ENCODE measurements at regions not wholly inside any gene's neighbourhood (a gene's known extent, or its start where the extent isn't known, plus 50 kb on each side); places are given as distances from the start of the nearest gene placed in this dataset.
"Not testable (repeated sequence)": the region's sequence is repeated elsewhere in the genome, so short reads cannot be mapped to it uniquely, and the experiment has no call there.

- H3K9ac ChIP-seq (ENCODE audit: low read length) = no peak overlapping the region
- no peaks in the 10 kb centered on the region for H3K79me2 ChIP-seq (ENCODE audit: low read length)
- H3K27ac ChIP-seq (ENCODE audit: low read length) = no peak overlapping the region
- peak; percentile 70 for DNase-seq
- peak; percentile 98 for TF ChIP-seq CTCF (IDR thresholded peaks at IDR 0.05; ENCODE audit: low read length)
- no peak for TF ChIP-seq EZH2 (optimal IDR thresholded peaks at IDR 0.05; ENCODE audit: low read depth, low read length)
- no peaks in the 10 kb centered on the region for H3K27me3 ChIP-seq (replicated peaks; ENCODE audit: insufficient read depth, low read length)
- H3K9me3 ChIP-seq (replicated peaks; ENCODE audit: insufficient read depth, low read length) = no peaks in the 10 kb centered on the region
- no peaks in the 10 kb centered on the region for H3K36me3 ChIP-seq (replicated peaks; ENCODE audit: insufficient read depth, low read length)
- no peaks in the 10 kb centered on the region for H4K20me1 ChIP-seq (ENCODE audit: insufficient read depth, low read length)
- H3K4me1 ChIP-seq (ENCODE audit: low read length) = no peaks in the 10 kb centered on the region
- no peak overlapping the region for H3K4me3 ChIP-seq (ENCODE audit: low read length)
- no peaks in the 10 kb centered on the region for H3K9me2 ChIP-seq (replicated peaks; ENCODE audit: insufficient read depth, low read length)
- H3K4me2 ChIP-seq (ENCODE audit: low read depth, low read length) = no peak overlapping the region
- no peak overlapping the region for H2AFZ ChIP-seq (ENCODE audit: low read length)
- no peaks in the 10 kb centered on the region for H3F3A ChIP-seq (ENCODE audit: insufficient read depth, low read length)
Measured at GRCh38 chr17:45640141-45640850, 143.8 kb upstream of the CRHR1 start.

- Histone ChIP-seq H3K79me2 (ENCODE audit: low read length) (no peaks in the 10 kb centered on the region), H3K4me2 (ENCODE audit: low read depth, low read length) (no peak overlapping the region), H3K27ac (ENCODE audit: low read length) (no peak overlapping the region)
Measured at GRCh38 chr17:45641541-45641940, 142.6 kb upstream of the CRHR1 start.

GRCh38 chr17:45643591-45643990, 140.5 kb upstream of the CRHR1 start:
- no peaks in the 10 kb centered on the region for H4K20me1 ChIP-seq (ENCODE audit: insufficient read depth, low read length)
- H3F3A ChIP-seq (ENCODE audit: insufficient read depth, low read length) = no peaks in the 10 kb centered on the region
- DNase-seq = no peak
- no peak for TF ChIP-seq EZH2phosphoT487 (IDR thresholded peaks at IDR 0.05; ENCODE audit: low read length)
- TF ChIP-seq CTCF (IDR thresholded peaks at IDR 0.05; ENCODE audit: low read length) = no peak
- TF ChIP-seq EZH2 (optimal IDR thresholded peaks at IDR 0.05; ENCODE audit: low read depth, low read length) = no peak
- H3K27me3 ChIP-seq (replicated peaks; ENCODE audit: insufficient read depth, low read length) = no peaks in the 10 kb centered on the region
- no peaks in the 10 kb centered on the region for H3K9me2 ChIP-seq (replicated peaks; ENCODE audit: insufficient read depth, low read length)
- H3K36me3 ChIP-seq (replicated peaks; ENCODE audit: insufficient read depth, low read length) = no peaks in the 10 kb centered on the region
- H3K9ac ChIP-seq (ENCODE audit: low read length) = no peak overlapping the region
- no peak overlapping the region for H3K4me2 ChIP-seq (ENCODE audit: low read depth, low read length)
- H3K9me3 ChIP-seq (replicated peaks; ENCODE audit: insufficient read depth, low read length) = no peaks in the 10 kb centered on the region
- H3K4me1 ChIP-seq (ENCODE audit: low read length) = no peaks in the 10 kb centered on the region
- H3K79me2 ChIP-seq (ENCODE audit: low read length) = no peaks in the 10 kb centered on the region
- H2AFZ ChIP-seq (ENCODE audit: low read length) = no peak overlapping the region
- no peak overlapping the region for H3K27ac ChIP-seq (ENCODE audit: low read length)
- no peak overlapping the region for H3K4me3 ChIP-seq (ENCODE audit: low read length)

More at GRCh38 chr17:45641541-45641940, 142.6 kb upstream of the CRHR1 start:
- H3K9ac ChIP-seq (ENCODE audit: low read length) = no peak overlapping the region
- no peaks in the 10 kb centered on the region for H3K36me3 ChIP-seq (replicated peaks; ENCODE audit: insufficient read depth, low read length)
- no peaks in the 10 kb centered on the region for H3K9me3 ChIP-seq (replicated peaks; ENCODE audit: insufficient read depth, low read length)
- H3K27me3 ChIP-seq (replicated peaks; ENCODE audit: insufficient read depth, low read length) = no peaks in the 10 kb centered on the region
- H4K20me1 ChIP-seq (ENCODE audit: insufficient read depth, low read length) = no peaks in the 10 kb centered on the region
- H2AFZ ChIP-seq (ENCODE audit: low read length) = no peak overlapping the region
- no peak for DNase-seq
- H3K9me2 ChIP-seq (replicated peaks; ENCODE audit: insufficient read depth, low read length) = no peaks in the 10 kb centered on the region
- TF ChIP-seq EZH2phosphoT487 (IDR thresholded peaks at IDR 0.05; ENCODE audit: low read length) = no peak
- no peak for TF ChIP-seq CTCF (IDR thresholded peaks at IDR 0.05; ENCODE audit: low read length)
- no peak overlapping the region for H3K4me3 ChIP-seq (ENCODE audit: low read length)
- H3K4me1 ChIP-seq (ENCODE audit: low read length) = no peaks in the 10 kb centered on the region
- H3F3A ChIP-seq (ENCODE audit: insufficient read depth, low read length) = no peaks in the 10 kb centered on the region

- not testable (repeated sequence) for H3K9me3 ChIP-seq (replicated peaks; ENCODE audit: insufficient read depth, low read length); H3K4me2 ChIP-seq (ENCODE audit: low read depth, low read length); H3K4me1 ChIP-seq (ENCODE audit: low read length); H4K20me1 ChIP-seq (ENCODE audit: insufficient read depth, low read length); H3K79me2 ChIP-seq (ENCODE audit: low read length); H3K9ac ChIP-seq (ENCODE audit: low read length); H3K27ac ChIP-seq (ENCODE audit: low read length); H3K27me3 ChIP-seq (replicated peaks; ENCODE audit: insufficient read depth, low read length); H3K36me3 ChIP-seq (replicated peaks; ENCODE audit: insufficient read depth, low read length); H2AFZ ChIP-seq (ENCODE audit: low read length); H3K4me3 ChIP-seq (ENCODE audit: low read length); H3K9me2 ChIP-seq (replicated peaks; ENCODE audit: insufficient read depth, low read length); DNase-seq; H3F3A ChIP-seq (ENCODE audit: insufficient read depth, low read length)
Measured at GRCh38 chr17:45644637-45645036, 139.5 kb upstream of the CRHR1 start.

Data from MM.1S (cell line).